IMR-90 (cell line): ENCODE measurements at regions not wholly inside any gene's neighbourhood (a gene's known extent, or its start where the extent isn't known, plus 50 kb on each side); places are given as distances from the start of the nearest gene placed in this dataset.

ENCODE experiments used
- ATAC-seq: fragments of 200-7000 bp; cut with Tn5 transposase; 2 replicates; pipeline ENCODE4 v1.9.1; 2020; ENCODE audit warnings: low read depth, mild to moderate bottlenecking, moderate library complexity
- BruUV-seq: library from RNA; stranded (reverse); fragments of 400-500 nt; replicated peaks from 2 replicates; lab custom pipeline; 2021; lab: Mats Ljungman, UMichigan
- CTCF ChIA-PET: fragments of 300-600 bp; formaldehyde crosslinking; extraction: SDS; loops from one replicate; lab custom pipeline; 2021; ENCODE audit warnings: antibody characterized with exemption; lab: Yijun Ruan, JAX
- POLR2A ChIA-PET: fragments of 300-600 bp; sonication (Branson Sonifier 250); formaldehyde crosslinking; loops from one replicate; lab custom pipeline; 2022; ENCODE audit warnings: antibody characterized with exemption; ENCODE audit not compliant: unreplicated experiment; lab: Charles Lee
- DNase-seq: peaks from one replicate; pipeline ENCODE4 v3.0.0; 2013
- H2AFZ ChIP-seq: replicated peaks from 2 replicates; pipeline ENCODE3; 2013; ENCODE audit warnings: low read length, mild to moderate bottlenecking; ENCODE audit not compliant: poor library complexity
- H2AK5ac ChIP-seq: 2 replicates; pipeline ENCODE4 v1.6.1; 2013; ENCODE audit warnings: low read depth, low read length, inconsistent platforms
- H2AK9ac ChIP-seq: replicated peaks from 2 replicates; pipeline ENCODE3; 2013; ENCODE audit warnings: mild to moderate bottlenecking, low read depth, low read length, moderate library complexity; ENCODE audit not compliant: poor library complexity
- H2BK120ac ChIP-seq: 2 replicates; pipeline ENCODE4 v1.6.1; 2013; ENCODE audit warnings: low read depth, low read length, inconsistent platforms
- H2BK15ac ChIP-seq: 3 replicates; pipeline ENCODE4 v1.6.1; 2013; ENCODE audit warnings: low read depth, low read length, inconsistent platforms
- H2BK20ac ChIP-seq: 2 replicates; pipeline ENCODE4 v1.6.1; 2013; ENCODE audit warnings: low read depth, mild to moderate bottlenecking, inconsistent platforms, low read length, moderate library complexity
- H2BK5ac ChIP-seq: 2 replicates; pipeline ENCODE4 v1.6.1; 2013; ENCODE audit warnings: mild to moderate bottlenecking, low read depth, low read length, inconsistent platforms; ENCODE audit not compliant: poor library complexity, severe bottlenecking
- H3K14ac ChIP-seq: replicated peaks from 2 replicates; pipeline ENCODE4 v1.6.1; 2013; ENCODE audit warnings: low read depth, low read length, inconsistent platforms
- H3K18ac ChIP-seq: 2 replicates; pipeline ENCODE4 v1.6.1; 2013; ENCODE audit warnings: low read depth, low read length, control low read depth
- H3K23ac ChIP-seq: 2 replicates; pipeline ENCODE4 v1.6.1; 2013; ENCODE audit warnings: low read depth, low read length, inconsistent platforms
- H3K27ac ChIP-seq: 2 replicates; pipeline ENCODE4 v1.5.1; 2013; ENCODE audit warnings: mild to moderate bottlenecking, control low read depth, low read length; ENCODE audit not compliant: insufficient read depth
- H3K27me3 ChIP-seq: 2 replicates; pipeline ENCODE4 v1.6.1; 2013; ENCODE audit warnings: low read length; ENCODE audit not compliant: control insufficient read depth, insufficient read depth
- H3K36me3 ChIP-seq: 2 replicates; pipeline ENCODE4 v1.6.1; 2013; ENCODE audit warnings: low read length, mixed read lengths; ENCODE audit not compliant: control insufficient read depth, insufficient read depth
- H3K4ac ChIP-seq: 2 replicates; pipeline ENCODE4 v1.6.1; 2013; ENCODE audit warnings: low read depth, low read length, inconsistent platforms
- H3K4me1 ChIP-seq: 2 replicates; pipeline ENCODE4 v1.6.1; 2013; ENCODE audit warnings: low read length, mixed read lengths; ENCODE audit not compliant: control insufficient read depth, insufficient read depth
- H3K4me2 ChIP-seq: 2 replicates; pipeline ENCODE4 v1.6.1; 2013; ENCODE audit warnings: low read depth, mild to moderate bottlenecking, control low read depth, low read length, moderate library complexity
- H3K4me3 ChIP-seq: 2 replicates; pipeline ENCODE4 v1.5.1; 2013; ENCODE audit warnings: low read depth, mild to moderate bottlenecking, control low read depth, low read length, moderate library complexity; ENCODE audit not compliant: insufficient read depth
- H3K56ac ChIP-seq: 2 replicates; pipeline ENCODE4 v1.6.1; 2013; ENCODE audit warnings: low read length, inconsistent platforms; ENCODE audit not compliant: insufficient read depth; ENCODE audit errors: extremely low read depth
- H3K79me1 ChIP-seq, 2 experiments: 2 replicates each; pipeline ENCODE4 v1.6.1; 2013; ENCODE audit warnings: low read length in 2 of 2, inconsistent platforms in 1 of 2, low read depth in 1 of 2
- H3K9ac ChIP-seq: 2 replicates; pipeline ENCODE4 v1.6.1; 2013; ENCODE audit warnings: low read depth, low read length, control low read depth
- H3K9me1 ChIP-seq: 2 replicates; pipeline ENCODE4 v1.6.1; 2013; ENCODE audit warnings: low read length, inconsistent platforms; ENCODE audit not compliant: insufficient read depth
- H3K9me3 ChIP-seq: 2 replicates; pipeline ENCODE4 v1.6.1; 2013; ENCODE audit warnings: low read length; ENCODE audit not compliant: control insufficient read depth, insufficient read depth
- H4K20me1 ChIP-seq: 2 replicates; pipeline ENCODE4 v1.6.1; 2013; ENCODE audit warnings: low read length, inconsistent platforms; ENCODE audit not compliant: insufficient read depth
- H4K5ac ChIP-seq: 2 replicates; pipeline ENCODE4 v1.6.1; 2013; ENCODE audit warnings: mild to moderate bottlenecking, low read depth, low read length, control low read depth
- H4K8ac ChIP-seq, 2 experiments: 2 replicates each; pipeline ENCODE4 v1.6.1; 2013; ENCODE audit warnings: low read depth in 2 of 2, low read length in 2 of 2, control low read depth in 1 of 2, inconsistent platforms in 1 of 2
- H4K91ac ChIP-seq: 2 replicates; pipeline ENCODE4 v1.6.1; 2013; ENCODE audit warnings: low read depth, low read length, inconsistent platforms; ENCODE audit not compliant: insufficient read depth
- BHLHE40 ChIP-seq: fragments of 150-350 bp; IDR thresholded peaks from 2 replicates; pipeline ENCODE4 v1.6.1; 2016; ENCODE audit warnings: mild to moderate bottlenecking, low read depth, low read length
- CHD1 ChIP-seq: IDR thresholded peaks from 2 replicates; pipeline ENCODE4 v1.6.1; 2012; ENCODE audit warnings: low read depth, low read length, improper control_type of control experiment
- MAFK ChIP-seq: IDR thresholded peaks from 2 replicates; pipeline ENCODE4 v1.6.1; 2012; ENCODE audit warnings: low read depth, low read length, improper control_type of control experiment
- MAZ ChIP-seq: IDR thresholded peaks from 2 replicates; pipeline ENCODE4 v1.6.1; 2012; ENCODE audit warnings: low read depth, mild to moderate bottlenecking, low read length, improper control_type of control experiment, moderate library complexity, borderline replicate concordance
- NFE2L2 ChIP-seq: fragments of 150-350 bp; IDR thresholded peaks from 2 replicates; pipeline ENCODE4 v1.6.1; 2016; ENCODE audit warnings: low read depth, mild to moderate bottlenecking, low read length
- POLR2A ChIP-seq: IDR thresholded peaks from 2 replicates; pipeline ENCODE4 v1.6.1; 2012; ENCODE audit warnings: mild to moderate bottlenecking, low read depth, low read length
- RAD21 ChIP-seq: IDR thresholded peaks from 2 replicates; pipeline ENCODE4 v1.6.1; 2012; ENCODE audit warnings: low read length, improper control_type of control experiment
- SMC3 ChIP-seq: fragments of 150-350 bp; IDR thresholded peaks from 2 replicates; pipeline ENCODE4 v1.6.1; 2016; ENCODE audit warnings: low read depth, mild to moderate bottlenecking, antibody characterized with exemption, low read length, moderate library complexity
- WGBS, 2 experiments: methylation state at CpG; one replicate each; pipeline versions ENCODE4 v1.1.5 to v1.1.7; 2013; ENCODE audit warnings: missing lambda C conversion rate in 2 of 2; ENCODE audit not compliant: insufficient read length in 1 of 2; ENCODE audit errors: extremely low coverage in 2 of 2; 5-methylcytosine and 5-hydroxymethylcytosine counted together
- dilution Hi-C: fragments of 300-500 bp; cut with HindIII; formaldehyde crosslinking; loops from one replicate; pipeline ENCODE4 v1.14.3; 2018; ENCODE audit warnings: low sequenced_read_pairs; ENCODE audit not compliant: unreplicated experiment
- in situ Hi-C: fragments of 300-500 bp; cut with MboI; formaldehyde crosslinking; loops from 3 replicates; pipeline ENCODE4 v1.14.3; 2019; ENCODE audit warnings: low sequenced_read_pairs, inconsistent platforms, mixed read lengths
- intact Hi-C: fragments of 100-400 bp; cut with micrococcal nuclease; formaldehyde crosslinking; loops from 2 replicates; pipeline ENCODE4 v1.10.0; 2022
- TF ChIP-seq, protein P1 (sequence below): conservative IDR thresholded peaks from 2 replicates; pipeline ENCODE4 v1.5.1; 2012; ENCODE audit warnings: mild to moderate bottlenecking, low read depth, low read length, improper control_type of control experiment
- TF ChIP-seq, protein P2 (sequence below): fragments of 150-350 bp; IDR thresholded peaks from 2 replicates; pipeline ENCODE4 v1.6.1; 2017; ENCODE audit warnings: mild to moderate bottlenecking, antibody characterized with exemption, low read length, low read depth
- TF ChIP-seq, protein P3 (sequence below): fragments of 150-350 bp; IDR thresholded peaks from 2 replicates; pipeline ENCODE4 v1.6.1; 2016; ENCODE audit warnings: low read depth, mild to moderate bottlenecking, low read length, moderate library complexity, borderline replicate concordance

DNA sequence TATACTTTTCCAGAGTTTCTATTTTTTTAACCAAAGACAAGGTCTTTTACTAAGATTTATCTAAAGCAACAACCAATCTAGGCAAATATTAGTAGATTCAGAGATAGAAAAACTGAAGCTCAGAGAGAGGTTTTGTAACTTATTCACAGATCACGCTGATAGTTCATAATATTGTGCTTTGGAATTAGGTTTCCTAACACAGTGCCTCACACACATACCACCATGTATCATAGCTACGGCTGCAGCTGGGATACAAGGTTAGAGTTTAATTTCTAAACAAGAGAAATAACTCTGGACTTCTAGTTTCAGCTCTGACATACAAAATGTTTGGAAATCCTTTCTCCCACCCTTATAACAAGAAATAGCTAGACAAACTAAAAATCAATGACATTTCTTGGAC, 565.7 kb downstream of the PYDC2 start:
- no CpG with 5 or more reads among the region's 2 CpGs for WGBS, 2 experiments
- no peaks in the 10 kb centered on the region for H4K20me1 ChIP-seq
- H3K27ac ChIP-seq, result no peak overlapping the region
- no peak overlapping the region for H3K23ac ChIP-seq
- H4K91ac ChIP-seq, result no peak overlapping the region
- no peak overlapping the region for H2AK5ac ChIP-seq
- H4K8ac ChIP-seq, result no peak overlapping the region
- POLR2A ChIA-PET, result no interaction called here
- TF ChIP-seq MAZ, result no peak
- no peak for TF ChIP-seq RAD21
- TF ChIP-seq CHD1, result no peak
- TF ChIP-seq SMC3, result no peak
- no peak for TF ChIP-seq NFE2L2
- TF ChIP-seq, protein P1, sequence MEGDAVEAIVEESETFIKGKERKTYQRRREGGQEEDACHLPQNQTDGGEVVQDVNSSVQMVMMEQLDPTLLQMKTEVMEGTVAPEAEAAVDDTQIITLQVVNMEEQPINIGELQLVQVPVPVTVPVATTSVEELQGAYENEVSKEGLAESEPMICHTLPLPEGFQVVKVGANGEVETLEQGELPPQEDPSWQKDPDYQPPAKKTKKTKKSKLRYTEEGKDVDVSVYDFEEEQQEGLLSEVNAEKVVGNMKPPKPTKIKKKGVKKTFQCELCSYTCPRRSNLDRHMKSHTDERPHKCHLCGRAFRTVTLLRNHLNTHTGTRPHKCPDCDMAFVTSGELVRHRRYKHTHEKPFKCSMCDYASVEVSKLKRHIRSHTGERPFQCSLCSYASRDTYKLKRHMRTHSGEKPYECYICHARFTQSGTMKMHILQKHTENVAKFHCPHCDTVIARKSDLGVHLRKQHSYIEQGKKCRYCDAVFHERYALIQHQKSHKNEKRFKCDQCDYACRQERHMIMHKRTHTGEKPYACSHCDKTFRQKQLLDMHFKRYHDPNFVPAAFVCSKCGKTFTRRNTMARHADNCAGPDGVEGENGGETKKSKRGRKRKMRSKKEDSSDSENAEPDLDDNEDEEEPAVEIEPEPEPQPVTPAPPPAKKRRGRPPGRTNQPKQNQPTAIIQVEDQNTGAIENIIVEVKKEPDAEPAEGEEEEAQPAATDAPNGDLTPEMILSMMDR, result no peak
- TF ChIP-seq, protein P2, sequence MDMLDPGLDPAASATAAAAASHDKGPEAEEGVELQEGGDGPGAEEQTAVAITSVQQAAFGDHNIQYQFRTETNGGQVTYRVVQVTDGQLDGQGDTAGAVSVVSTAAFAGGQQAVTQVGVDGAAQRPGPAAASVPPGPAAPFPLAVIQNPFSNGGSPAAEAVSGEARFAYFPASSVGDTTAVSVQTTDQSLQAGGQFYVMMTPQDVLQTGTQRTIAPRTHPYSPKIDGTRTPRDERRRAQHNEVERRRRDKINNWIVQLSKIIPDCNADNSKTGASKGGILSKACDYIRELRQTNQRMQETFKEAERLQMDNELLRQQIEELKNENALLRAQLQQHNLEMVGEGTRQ, result no peak
- TF ChIP-seq, protein P3, sequence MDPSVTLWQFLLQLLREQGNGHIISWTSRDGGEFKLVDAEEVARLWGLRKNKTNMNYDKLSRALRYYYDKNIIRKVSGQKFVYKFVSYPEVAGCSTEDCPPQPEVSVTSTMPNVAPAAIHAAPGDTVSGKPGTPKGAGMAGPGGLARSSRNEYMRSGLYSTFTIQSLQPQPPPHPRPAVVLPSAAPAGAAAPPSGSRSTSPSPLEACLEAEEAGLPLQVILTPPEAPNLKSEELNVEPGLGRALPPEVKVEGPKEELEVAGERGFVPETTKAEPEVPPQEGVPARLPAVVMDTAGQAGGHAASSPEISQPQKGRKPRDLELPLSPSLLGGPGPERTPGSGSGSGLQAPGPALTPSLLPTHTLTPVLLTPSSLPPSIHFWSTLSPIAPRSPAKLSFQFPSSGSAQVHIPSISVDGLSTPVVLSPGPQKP, result no peak
- no peak for TF ChIP-seq POLR2A
- no peak for TF ChIP-seq MAFK
- TF ChIP-seq BHLHE40, result no peak
- no peak overlapping the region for H2AFZ ChIP-seq
- H2BK5ac ChIP-seq, result no peak overlapping the region
- in situ Hi-C loops, result no loop called here
- ATAC-seq (no peak), DNase-seq (no peak)
- no peak overlapping the region for H3K9ac ChIP-seq
- H3K4ac ChIP-seq, result no peak overlapping the region
- H3K4me3 ChIP-seq, result no peak overlapping the region
- H3K9me1 ChIP-seq, result no peaks in the 10 kb centered on the region
- no peaks in the 10 kb centered on the region for H3K27me3 ChIP-seq
- dilution Hi-C loops, result no loop called here
- intact Hi-C loops, result no loop called here
- H3K14ac ChIP-seq, result no peak overlapping the region
- no peak overlapping the region for H2AK9ac ChIP-seq
- H2BK20ac ChIP-seq, result no peak overlapping the region
- BruUV-seq, result no TSS peak
- no peaks in the 10 kb centered on the region for H3K79me1 ChIP-seq
- no peak overlapping the region for H4K5ac ChIP-seq
- H3K4me1 ChIP-seq, result no peaks in the 10 kb centered on the region
- CTCF ChIA-PET, result no interaction called here
- no peak overlapping the region for H2BK15ac ChIP-seq
- H3K9me3 ChIP-seq, result 0 out of 2 replicates have a peak, but pooled peaks cover 2% of the 10 kb centered on the region
- H3K4me2 ChIP-seq, result no peak overlapping the region
- H2BK120ac ChIP-seq, result no peak overlapping the region
- no peak overlapping the region for H3K56ac ChIP-seq
- H3K36me3 ChIP-seq, result no peaks in the 10 kb centered on the region
- no peak overlapping the region for H3K18ac ChIP-seq
